H9 (cell line): ENCODE measurements at regions not wholly inside any gene's neighbourhood (a gene's known extent, or its start where the extent isn't known, plus 50 kb on each side); places are given as distances from the start of the nearest gene placed in this dataset.

Source experiments
- DNase-seq: peaks from one replicate; pipeline ENCODE4 v3.0.0-alpha.2; 2017
- H2AFZ ChIP-seq: one replicate; pipeline ENCODE4 v1.6.1; 2013; ENCODE audit warnings: mild to moderate bottlenecking, low read length, control low read depth, moderate library complexity
- H2AK5ac ChIP-seq: 2 replicates; pipeline ENCODE4 v1.6.1; 2013; ENCODE audit warnings: low read length, control low read depth, mixed read lengths; ENCODE audit not compliant: insufficient read length
- H2BK120ac ChIP-seq: one replicate; pipeline ENCODE4 v1.6.1; 2013; ENCODE audit warnings: low read depth, mild to moderate bottlenecking, low read length, control low read depth, inconsistent platforms; ENCODE audit not compliant: poor library complexity, severe bottlenecking
- H2BK12ac ChIP-seq: 2 replicates; pipeline ENCODE4 v1.6.1; 2013; ENCODE audit warnings: low read length, control low read depth, mixed read lengths, low read depth; ENCODE audit not compliant: insufficient read length
- H2BK15ac ChIP-seq: 2 replicates; pipeline ENCODE4 v1.6.1; 2013; ENCODE audit warnings: low read depth, low read length, control low read depth
- H2BK20ac ChIP-seq: one replicate; pipeline ENCODE4 v1.6.1; 2013; ENCODE audit warnings: low read depth, mild to moderate bottlenecking, low read length, control low read depth, inconsistent platforms; ENCODE audit not compliant: poor library complexity, severe bottlenecking
- H2BK5ac ChIP-seq: 2 replicates; pipeline ENCODE4 v1.6.1; 2013; ENCODE audit warnings: low read length, control low read depth, mixed read lengths; ENCODE audit not compliant: insufficient read length
- H3K14ac ChIP-seq: 2 replicates; pipeline ENCODE4 v1.6.1; 2013; ENCODE audit warnings: low read length, control low read depth; ENCODE audit not compliant: insufficient read depth
- H3K18ac ChIP-seq: 2 replicates; pipeline ENCODE4 v1.6.1; 2013; ENCODE audit warnings: low read depth, mild to moderate bottlenecking, mixed read lengths, low read length, control low read depth; ENCODE audit not compliant: insufficient read length
- H3K23ac ChIP-seq: 2 replicates; pipeline ENCODE4 v1.6.1; 2013; ENCODE audit warnings: low read length, control low read depth, mixed read lengths, low read depth; ENCODE audit not compliant: insufficient read length
- H3K23me2 ChIP-seq: 2 replicates; pipeline ENCODE4 v1.6.1; 2013; ENCODE audit warnings: low read depth, mild to moderate bottlenecking, mixed read lengths, low read length, control low read depth; ENCODE audit not compliant: insufficient read length, poor library complexity, severe bottlenecking
- H3K27ac ChIP-seq: 2 replicates; pipeline ENCODE4 v1.5.1; 2013; ENCODE audit warnings: low read length, control low read depth, mixed read lengths, low read depth; ENCODE audit not compliant: insufficient read length
- H3K27me3 ChIP-seq: 2 replicates; pipeline ENCODE4 v1.6.1; 2013; ENCODE audit warnings: low read length, control low read depth, inconsistent platforms; ENCODE audit not compliant: insufficient read depth
- H3K4ac ChIP-seq: 2 replicates; pipeline ENCODE4 v1.6.1; 2013; ENCODE audit warnings: low read depth, mild to moderate bottlenecking, control low read depth, inconsistent platforms, low read length, moderate library complexity
- H3K4me1 ChIP-seq: 2 replicates; pipeline ENCODE4 v1.6.1; 2013; ENCODE audit warnings: low read length, control low read depth, inconsistent platforms; ENCODE audit not compliant: insufficient read depth
- H3K4me2 ChIP-seq: 2 replicates; pipeline ENCODE4 v1.6.1; 2013; ENCODE audit warnings: low read length, control low read depth, mixed read lengths; ENCODE audit not compliant: insufficient read length, insufficient read depth
- H3K56ac ChIP-seq: 2 replicates; pipeline ENCODE4 v1.6.1; 2013; ENCODE audit warnings: low read depth, mild to moderate bottlenecking, mixed read lengths, low read length, control low read depth; ENCODE audit not compliant: insufficient read length
- H3K79me1 ChIP-seq: 2 replicates; pipeline ENCODE4 v1.6.1; 2013; ENCODE audit warnings: low read depth, mild to moderate bottlenecking, moderate library complexity, low read length, control low read depth, inconsistent platforms; ENCODE audit not compliant: insufficient read depth, poor library complexity, severe bottlenecking
- H3K79me2 ChIP-seq: 2 replicates; pipeline ENCODE4 v1.6.1; 2013; ENCODE audit warnings: low read length, control low read depth, inconsistent platforms; ENCODE audit not compliant: insufficient read depth
- H3K9ac ChIP-seq: 2 replicates; pipeline ENCODE4 v1.6.1; 2013; ENCODE audit warnings: low read length, control low read depth, mixed read lengths; ENCODE audit not compliant: insufficient read length; ENCODE audit errors: extremely low read depth
- H3K9me3 ChIP-seq: one replicate; pipeline ENCODE4 v1.6.1; 2013; ENCODE audit warnings: low read depth, low read length, inconsistent platforms; ENCODE audit not compliant: control insufficient read depth
- H3T11ph ChIP-seq: one replicate; pipeline ENCODE4 v1.6.1; 2013; ENCODE audit warnings: mild to moderate bottlenecking, low read length, control low read depth, inconsistent platforms
- H4K20me1 ChIP-seq: one replicate; pipeline ENCODE4 v1.6.1; 2013; ENCODE audit not compliant: control insufficient read depth, insufficient read length, insufficient read depth
- H4K5ac ChIP-seq: 2 replicates; pipeline ENCODE4 v1.6.1; 2013; ENCODE audit warnings: low read depth, mild to moderate bottlenecking, mixed read lengths, low read length, control low read depth; ENCODE audit not compliant: insufficient read length
- H4K8ac ChIP-seq: replicated peaks from 2 replicates; pipeline ENCODE4 v1.6.1; 2013; ENCODE audit warnings: low read length, control low read depth, mixed read lengths, low read depth; ENCODE audit not compliant: insufficient read length
- H4K91ac ChIP-seq: 2 replicates; pipeline ENCODE4 v1.6.1; 2013; ENCODE audit warnings: low read depth, mild to moderate bottlenecking, moderate library complexity, mixed read lengths, low read length, control low read depth; ENCODE audit not compliant: insufficient read length
- H3K27ac Mint-ChIP-seq, 3 experiments: 2 replicates in 2 of 3; 3 replicates in 1 of 3; pipeline ENCODE4 v1.8.0; 2020 to 2021; ENCODE audit warnings: mixed read lengths in 3 of 3, mild to moderate bottlenecking in 1 of 3, moderate library complexity in 1 of 3
- H3K27me3 Mint-ChIP-seq: 2 replicates; pipeline ENCODE4 v1.8.0; 2021; ENCODE audit warnings: low read depth, mild to moderate bottlenecking, moderate library complexity, mixed read lengths
- H3K36me3 Mint-ChIP-seq, 3 experiments: 2 replicates in 2 of 3; 3 replicates in 1 of 3; pipeline ENCODE4 v1.8.0; 2020 to 2021; ENCODE audit warnings: low read depth in 3 of 3, mixed read lengths in 3 of 3; ENCODE audit not compliant: insufficient read depth in 1 of 3
- H3K4me1 Mint-ChIP-seq, 2 experiments: 2 replicates each; pipeline ENCODE4 v1.8.0; 2020; ENCODE audit warnings: mixed read lengths in 2 of 2
- H3K4me3 Mint-ChIP-seq, 2 experiments: 2 replicates in 1 of 2; 3 replicates in 1 of 2; pipeline ENCODE4 v1.8.0; 2020 to 2021; ENCODE audit warnings: mild to moderate bottlenecking in 2 of 2, mixed read lengths in 2 of 2, moderate library complexity in 1 of 2
- H3K9me3 Mint-ChIP-seq, 2 experiments: 2 replicates in 1 of 2; 3 replicates in 1 of 2; pipeline ENCODE4 v1.8.0; 2020; ENCODE audit warnings: mild to moderate bottlenecking in 2 of 2, mixed read lengths in 2 of 2, moderate library complexity in 1 of 2
- WGBS: extraction: QIAGEN DNeasy Blood & Tissue Kit; methylation state at CpG from one replicate; pipeline ENCODE4 v1.1.7; 2013; ENCODE audit warnings: missing lambda C conversion rate, low lambda C conversion rate, mixed read lengths; ENCODE audit not compliant: insufficient read length; ENCODE audit errors: extremely low coverage; 5-methylcytosine and 5-hydroxymethylcytosine counted together
- TF ChIP-seq, protein P1 (sequence below): fragments of 200-600 bp; sonication (generic); conservative IDR thresholded peaks from 3 replicates; pipeline ENCODE4 v1.8.0; 2021; ENCODE audit warnings: antibody characterized with exemption, mild to moderate bottlenecking

DNA sequence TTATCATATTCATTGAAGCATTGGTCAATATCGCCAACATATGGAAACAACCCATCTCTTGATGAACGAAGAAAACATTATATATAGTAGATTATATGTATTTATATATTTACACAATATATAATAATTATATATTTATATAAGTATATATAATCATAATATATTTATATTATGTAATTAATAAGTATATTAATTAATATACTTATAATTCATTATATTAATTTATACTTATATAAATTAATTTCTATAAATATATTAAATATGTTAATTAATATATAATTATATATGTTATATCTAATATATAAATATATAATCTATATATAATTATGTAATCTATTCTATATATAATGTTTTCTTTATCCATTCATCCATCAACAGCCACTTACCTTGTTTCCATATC is 69.0 kb upstream of the SRD5A3 start:
- H3K4me3 Mint-ChIP-seq = no peak overlapping the region

More for the DNA sequence above, 69.0 kb upstream of the SRD5A3 start:
- no CpG with 5 or more reads among the region's 2 CpGs for WGBS
- Histone ChIP-seq H3K27ac (no peak overlapping the region), H2BK120ac (no peak overlapping the region), H4K8ac (no peak overlapping the region), H2BK5ac (no peak overlapping the region), H3K79me1 (no peaks in the 10 kb centered on the region), H3K27me3 (no peaks in the 10 kb centered on the region), H2BK15ac (no peak overlapping the region), H3K18ac (no peak overlapping the region), H3T11ph (no peak overlapping the region), H3K4me1 (peaks cover 13% of the 10 kb centered on the region), H4K91ac (no peak overlapping the region), H3K4ac (no peak overlapping the region), H3K23ac (no peak overlapping the region), H3K4me2 (no peak overlapping the region), H3K9me3 (no peaks in the 10 kb centered on the region), H4K20me1 (no peaks in the 10 kb centered on the region), H3K9ac (no peak overlapping the region), H3K23me2 (no peaks in the 10 kb centered on the region), H3K14ac (no peak overlapping the region), H3K56ac (no peak overlapping the region), H2BK20ac (no peak overlapping the region), H2AK5ac (no peak overlapping the region), H4K5ac (no peak overlapping the region), H2BK12ac (no peak overlapping the region), H2AFZ (no peak overlapping the region), H3K79me2 (no peaks in the 10 kb centered on the region)
- Mint-ChIP-seq H3K4me1 (peaks cover 53 to 61% of the 10 kb centered on the region in 2 experiments), H3K36me3 (peaks cover 0 to 3% (median 0%) of the 10 kb centered on the region in 3 experiments; a peak in 1 of 7 replicates), H3K27ac (no peak overlapping the region), H3K27me3 (no peaks in the 10 kb centered on the region), H3K9me3 (no peaks in the 10 kb centered on the region; a peak in 1 of 5 replicates)
- TF ChIP-seq, protein P1, sequence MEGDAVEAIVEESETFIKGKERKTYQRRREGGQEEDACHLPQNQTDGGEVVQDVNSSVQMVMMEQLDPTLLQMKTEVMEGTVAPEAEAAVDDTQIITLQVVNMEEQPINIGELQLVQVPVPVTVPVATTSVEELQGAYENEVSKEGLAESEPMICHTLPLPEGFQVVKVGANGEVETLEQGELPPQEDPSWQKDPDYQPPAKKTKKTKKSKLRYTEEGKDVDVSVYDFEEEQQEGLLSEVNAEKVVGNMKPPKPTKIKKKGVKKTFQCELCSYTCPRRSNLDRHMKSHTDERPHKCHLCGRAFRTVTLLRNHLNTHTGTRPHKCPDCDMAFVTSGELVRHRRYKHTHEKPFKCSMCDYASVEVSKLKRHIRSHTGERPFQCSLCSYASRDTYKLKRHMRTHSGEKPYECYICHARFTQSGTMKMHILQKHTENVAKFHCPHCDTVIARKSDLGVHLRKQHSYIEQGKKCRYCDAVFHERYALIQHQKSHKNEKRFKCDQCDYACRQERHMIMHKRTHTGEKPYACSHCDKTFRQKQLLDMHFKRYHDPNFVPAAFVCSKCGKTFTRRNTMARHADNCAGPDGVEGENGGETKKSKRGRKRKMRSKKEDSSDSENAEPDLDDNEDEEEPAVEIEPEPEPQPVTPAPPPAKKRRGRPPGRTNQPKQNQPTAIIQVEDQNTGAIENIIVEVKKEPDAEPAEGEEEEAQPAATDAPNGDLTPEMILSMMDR = no peak
- no peak for DNase-seq
